GM11168 (cell line): ENCODE measurements at regions not wholly inside any gene's neighbourhood (a gene's known extent, or its start where the extent isn't known, plus 50 kb on each side); places are given as distances from the start of the nearest gene placed in this dataset.
"Not testable (repeated sequence)": the region's sequence is repeated elsewhere in the genome, so short reads cannot be mapped to it uniquely, and the experiment has no call there.

Source experiments
- in situ Hi-C: fragments of 300-500 bp; cut with MboI; formaldehyde crosslinking; loops from one replicate; pipeline ENCODE4 v1.12.0; 2022; ENCODE audit warnings: low sequenced_read_pairs; ENCODE audit not compliant: unreplicated experiment

DNA sequence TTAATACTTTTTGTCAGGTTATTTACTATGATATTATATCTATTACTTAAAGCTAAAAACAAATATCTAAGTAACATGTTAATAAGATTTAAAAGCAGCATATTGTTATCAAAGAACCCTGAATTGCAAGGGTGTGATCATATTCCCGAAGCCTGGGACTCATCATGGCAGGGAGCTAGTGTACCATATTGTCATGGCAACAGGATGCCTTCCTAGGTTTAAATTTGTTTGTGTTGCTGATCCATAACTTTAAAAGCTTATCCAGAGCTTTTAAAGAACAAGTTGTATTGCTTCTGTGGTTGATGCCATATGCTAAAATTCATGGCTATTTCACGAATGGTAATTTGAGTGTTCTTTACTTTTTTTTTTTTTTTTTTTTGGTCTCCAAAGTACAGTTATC is 500.5 kb downstream of the NAV3 start:
- in situ Hi-C loops, result no loop called here

DNA sequence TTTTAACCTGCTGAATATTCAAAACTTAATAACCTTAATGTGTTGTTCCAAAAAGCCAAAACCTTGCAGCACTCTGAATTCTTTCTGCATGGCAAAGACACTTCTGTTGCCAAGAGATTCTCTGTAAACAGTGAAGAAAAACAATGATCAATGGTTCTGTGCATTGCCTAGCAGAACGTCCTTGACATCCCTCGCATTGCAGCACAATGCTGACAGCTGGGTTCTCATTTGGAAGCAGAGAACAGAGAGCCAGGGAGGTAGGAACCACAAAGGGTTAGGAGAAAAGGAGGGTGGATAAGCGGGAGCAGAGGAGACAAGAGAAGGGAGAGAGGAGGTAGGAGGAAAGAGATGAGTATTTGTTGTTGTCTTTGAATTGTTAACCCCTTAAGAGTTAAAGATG is 501.1 kb downstream of the NAV3 start:
- in situ Hi-C loops, result no loop called here

DNA sequence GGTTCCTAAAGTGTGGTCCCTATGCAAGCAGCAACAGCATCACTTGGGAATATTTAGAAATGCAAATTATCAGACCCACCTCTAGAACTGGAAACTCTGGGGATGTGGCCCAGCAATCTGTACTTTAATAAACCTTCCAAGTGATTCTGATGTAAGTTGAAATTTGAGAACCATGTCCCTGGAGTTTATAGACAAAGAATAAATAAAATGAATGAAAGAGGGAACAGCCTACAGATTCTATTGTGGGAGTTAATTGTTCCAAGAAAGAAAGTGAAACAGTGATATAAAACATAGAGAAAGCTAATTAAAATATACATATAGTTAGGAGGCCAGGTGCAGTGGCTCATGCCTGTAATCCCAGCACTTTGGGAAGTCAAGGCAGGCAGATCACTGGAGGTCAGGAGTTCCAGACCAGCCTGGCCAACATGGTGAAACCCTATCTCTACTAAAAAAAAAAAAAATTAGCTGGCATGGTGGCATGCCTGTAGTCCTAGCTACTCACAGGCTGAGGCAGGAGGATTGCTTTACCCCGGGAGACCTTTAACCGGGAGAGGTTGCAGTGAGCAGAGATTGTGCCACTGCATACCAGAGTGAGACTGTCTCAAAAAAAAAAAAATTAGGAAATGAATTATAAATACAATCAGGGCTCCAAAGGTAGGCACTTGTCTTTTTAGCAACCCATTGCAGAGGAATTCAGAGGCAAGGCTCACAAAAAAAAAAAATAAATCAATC is 507.5 kb downstream of the NAV3 start:
- in situ Hi-C loops, result no loop called here

DNA sequence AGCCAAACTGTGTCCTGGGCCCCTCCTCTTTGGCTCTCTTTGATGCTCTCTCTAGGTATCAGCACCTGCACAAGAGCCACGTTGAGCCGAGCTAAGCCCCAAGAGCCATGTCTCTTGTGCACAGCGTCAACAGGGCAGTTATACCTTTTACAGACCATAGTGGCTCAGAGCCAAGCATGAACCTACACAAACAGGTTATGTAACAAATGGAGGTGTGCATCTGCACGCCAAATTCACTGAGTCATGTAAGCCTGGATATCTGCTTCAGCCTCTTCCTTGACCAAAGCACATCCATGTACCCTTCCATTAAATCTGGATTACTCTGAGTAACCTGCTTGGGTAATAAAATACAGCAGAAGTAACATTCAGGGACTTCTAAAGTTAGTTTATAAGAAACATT is 509.7 kb downstream of the NAV3 start:
- in situ Hi-C loops, result no loop called here

DNA sequence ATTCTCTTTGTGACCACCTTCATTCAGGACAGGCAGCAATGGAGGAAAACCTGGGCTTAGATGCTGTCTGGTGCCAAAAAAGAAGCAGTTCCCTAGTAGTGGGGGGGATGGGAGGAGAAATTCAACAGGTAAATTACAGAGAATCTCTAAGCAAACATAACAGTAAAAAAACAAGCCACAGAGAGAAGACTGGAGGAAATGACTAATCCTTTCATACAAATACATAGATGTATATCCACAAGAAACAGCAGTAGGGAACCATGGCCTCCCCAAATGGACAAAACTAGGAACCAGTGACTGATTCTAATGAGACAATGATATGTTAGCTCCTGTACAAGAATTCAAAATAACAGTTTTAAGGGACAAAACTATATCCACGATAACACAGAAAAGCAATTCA is 513.0 kb downstream of the NAV3 start:
- in situ Hi-C loops, result no loop called here

DNA sequence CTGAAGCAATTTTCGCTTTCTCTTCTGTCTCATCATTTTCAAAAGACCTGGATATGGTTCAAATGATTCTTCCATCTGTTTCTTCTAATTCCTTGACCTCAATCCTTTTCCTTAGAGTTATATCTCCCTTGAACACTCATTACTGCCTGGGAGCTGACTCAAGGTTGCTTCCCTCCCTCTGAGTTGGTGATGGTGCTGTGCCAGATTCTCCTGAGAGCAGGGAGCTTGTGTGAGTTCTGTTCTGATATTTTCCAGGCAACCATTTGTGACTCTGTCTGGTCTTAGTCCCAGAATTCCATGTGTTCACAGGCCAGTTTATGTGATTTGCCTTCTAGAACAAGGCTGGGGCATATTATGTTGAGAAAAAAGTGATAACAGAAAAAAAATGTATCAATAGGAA is 505.1 kb upstream of the SYT1 start:
- in situ Hi-C loops, result no loop called here

DNA sequence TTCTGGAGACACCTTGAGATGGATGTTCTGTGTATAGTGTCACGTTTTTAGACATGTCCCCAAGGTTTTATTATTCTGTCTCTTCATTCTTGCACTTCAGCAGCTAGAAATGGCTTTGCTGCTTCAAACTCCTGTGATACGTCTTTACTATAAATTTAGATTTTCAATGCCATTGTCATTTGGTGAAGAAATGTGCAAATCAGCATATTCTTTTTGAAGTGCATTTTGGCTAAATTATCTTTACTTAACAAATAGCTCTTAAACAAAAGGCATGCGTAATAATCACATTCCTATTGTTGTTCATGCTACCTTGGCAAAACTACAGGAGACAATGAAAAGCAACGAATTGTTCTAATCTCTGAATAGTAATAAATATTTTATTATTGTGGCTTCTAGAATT is 502.9 kb upstream of the SYT1 start:
- in situ Hi-C loops, result no loop called here

DNA sequence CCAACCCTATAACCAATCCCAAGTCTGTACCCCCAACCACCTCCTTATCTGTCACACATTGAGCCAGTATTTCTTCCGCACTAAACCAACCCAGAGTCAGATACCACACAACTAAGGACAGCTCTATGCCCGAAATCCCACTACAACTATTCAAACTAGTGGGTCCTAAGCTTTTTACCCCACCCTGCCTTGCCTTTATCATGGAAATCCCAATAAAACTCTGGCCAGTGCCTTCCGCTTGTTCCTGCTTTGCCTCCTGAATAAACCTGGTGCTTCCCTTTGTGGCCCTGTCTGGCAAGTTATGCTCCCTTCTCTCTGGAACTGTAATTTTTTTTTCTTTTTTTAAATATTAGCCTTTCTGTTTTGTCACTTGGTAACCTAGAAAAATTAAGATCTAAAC is 493.3 kb upstream of the SYT1 start:
- in situ Hi-C loops, result no loop called here

DNA sequence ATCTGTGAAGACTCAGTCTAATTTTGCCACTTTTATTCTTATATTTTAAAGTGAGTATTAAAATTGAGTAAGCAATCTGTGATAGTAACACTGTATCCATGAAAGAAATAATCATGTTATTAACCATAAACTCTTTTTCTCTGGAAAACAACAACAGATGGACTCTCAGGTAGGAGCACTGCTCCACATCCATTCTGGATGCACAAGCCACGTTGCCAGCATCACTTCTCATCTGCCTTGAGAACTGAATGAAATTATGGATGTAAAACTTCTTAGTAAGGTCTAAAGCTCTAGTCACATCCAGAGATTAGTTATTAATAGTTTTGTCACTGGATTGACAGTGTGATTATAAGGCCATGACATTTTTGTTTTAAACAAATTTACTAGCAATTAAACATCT is 489.1 kb upstream of the SYT1 start:
- in situ Hi-C loops, result no loop called here

DNA sequence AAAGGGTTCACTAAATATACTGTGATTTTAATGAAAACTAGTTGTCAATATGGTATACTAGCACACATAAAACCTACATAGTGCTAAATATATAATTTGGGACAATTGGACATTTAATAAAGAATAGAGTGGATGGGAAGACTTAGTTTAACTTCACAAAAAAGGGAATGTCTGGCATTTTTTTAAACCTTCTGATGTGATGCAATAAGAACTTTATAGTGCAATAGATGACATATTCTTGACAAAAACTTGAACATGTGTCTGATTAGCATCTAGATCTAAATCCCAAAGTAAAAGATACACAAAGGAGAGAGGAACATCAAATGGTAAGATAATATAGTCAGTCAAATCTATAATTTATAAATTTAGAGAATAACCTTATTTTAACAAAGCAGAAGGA is 488.3 kb upstream of the SYT1 start:
- in situ Hi-C loops, result no loop called here

DNA sequence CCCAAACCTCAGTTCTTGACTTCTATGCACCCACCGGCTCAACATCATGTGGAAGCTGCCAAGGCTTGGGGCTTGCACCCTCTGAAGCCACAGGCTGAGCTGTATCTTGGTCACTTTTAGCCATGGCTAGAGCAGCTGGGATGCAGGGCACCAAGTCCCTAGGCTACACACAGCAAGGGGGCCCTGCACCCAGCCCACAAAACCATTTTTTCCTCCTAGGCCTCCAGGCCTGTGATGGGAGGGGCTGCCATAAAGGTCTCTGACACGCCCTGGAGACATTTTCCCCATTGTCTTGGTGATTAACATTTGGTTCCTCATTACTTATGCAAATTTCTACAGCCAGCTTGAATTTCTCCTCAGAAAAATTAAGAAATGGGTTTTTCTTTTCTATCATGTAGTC is 485.5 kb upstream of the SYT1 start:
- in situ Hi-C loops, result not testable (repeated sequence)

DNA sequence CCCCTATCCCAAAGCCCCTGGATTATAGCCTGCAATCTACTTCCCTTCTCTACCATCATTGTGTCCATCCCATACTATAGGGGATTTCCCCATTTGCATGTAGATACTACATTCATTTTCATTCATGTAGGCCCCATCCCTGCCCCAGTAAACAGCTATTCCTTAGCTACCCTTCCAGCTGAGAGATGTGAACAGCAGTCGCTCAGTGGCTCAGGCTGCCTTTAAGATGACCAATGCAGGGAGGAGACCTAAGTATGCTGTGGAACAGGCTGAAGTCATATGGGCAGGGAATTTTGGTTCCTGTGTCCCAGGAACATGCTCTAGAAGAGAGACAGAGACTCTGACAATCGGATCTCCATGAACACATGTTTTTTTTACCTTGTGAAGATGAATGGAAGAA is 481.2 kb upstream of the SYT1 start:
- in situ Hi-C loops, result no loop called here

DNA sequence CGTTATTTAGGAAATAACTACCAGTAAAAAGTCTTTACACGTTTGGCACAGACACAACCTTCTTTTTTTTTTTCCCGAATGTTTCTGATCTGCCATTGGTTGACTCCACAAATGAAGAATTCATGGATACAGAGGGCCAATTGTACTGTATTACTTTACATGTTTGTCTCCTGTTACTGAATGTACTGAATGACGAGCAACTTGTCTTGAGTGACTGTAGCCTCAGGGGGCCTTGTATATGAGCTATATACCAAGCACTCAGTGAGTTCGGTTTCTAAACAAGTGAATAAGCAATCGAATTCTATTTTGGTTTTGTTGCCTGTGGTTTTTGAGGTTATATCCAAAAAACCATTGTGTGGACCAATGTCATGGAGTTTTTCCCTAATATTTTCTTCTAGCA is 480.0 kb upstream of the SYT1 start:
- in situ Hi-C loops, result no loop called here

DNA sequence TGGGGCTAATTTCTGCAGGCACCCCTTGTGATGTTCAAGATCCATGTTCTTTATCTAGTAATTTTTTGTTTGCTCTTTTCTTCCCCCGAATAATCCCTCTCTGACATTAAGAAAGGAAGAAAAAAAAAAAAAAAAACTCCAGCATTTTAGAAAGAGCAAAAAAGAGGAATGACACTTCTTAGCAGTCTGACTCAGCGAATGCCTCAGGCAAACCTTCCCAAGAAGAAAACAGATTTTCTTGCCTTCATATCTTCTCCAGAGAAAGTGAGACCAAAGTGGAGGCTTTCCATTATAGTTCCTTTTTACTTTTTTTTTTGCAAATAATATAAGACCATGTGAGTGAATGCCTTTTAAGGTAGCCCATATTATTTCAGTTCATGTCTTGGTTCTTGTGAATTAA is 479.0 kb upstream of the SYT1 start:
- in situ Hi-C loops, result no loop called here

DNA sequence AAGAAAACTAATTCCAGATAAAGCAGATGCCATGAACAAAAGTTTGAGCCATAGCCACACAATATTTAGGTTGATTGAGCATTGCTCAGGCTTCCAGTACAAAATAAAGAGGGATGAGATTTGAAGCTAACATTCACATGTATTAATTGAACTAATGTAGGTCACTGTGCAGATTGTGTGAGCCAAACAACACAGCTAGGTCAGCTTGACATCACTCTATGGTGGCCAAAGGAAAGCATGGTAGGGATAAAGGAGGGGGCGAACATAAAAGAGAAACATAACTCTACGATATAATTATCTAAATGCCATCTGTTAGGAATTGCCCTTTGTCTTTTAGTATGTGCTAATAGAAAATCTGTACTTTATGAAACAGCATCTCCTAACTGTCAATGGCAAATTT is 477.7 kb upstream of the SYT1 start:
- in situ Hi-C loops, result no loop called here

DNA sequence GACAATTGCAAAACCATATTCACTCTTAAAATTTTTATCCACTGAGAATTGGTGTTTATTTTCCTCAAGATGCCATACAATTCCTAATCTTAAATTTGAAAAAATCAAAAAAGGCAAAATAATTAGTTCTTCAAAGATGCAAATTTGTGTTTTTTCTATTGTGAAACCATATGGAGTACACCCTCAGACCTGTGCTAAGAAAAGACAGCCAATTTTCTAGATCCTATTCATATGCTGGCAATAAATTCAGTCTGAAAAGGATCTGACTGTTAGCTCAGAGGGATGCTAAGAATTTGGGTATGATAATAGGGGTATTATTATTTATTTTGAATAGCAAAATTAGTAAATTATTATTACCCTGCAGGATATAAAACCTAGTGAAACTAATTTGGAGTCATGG is 476.9 kb upstream of the SYT1 start:
- in situ Hi-C loops, result no loop called here

DNA sequence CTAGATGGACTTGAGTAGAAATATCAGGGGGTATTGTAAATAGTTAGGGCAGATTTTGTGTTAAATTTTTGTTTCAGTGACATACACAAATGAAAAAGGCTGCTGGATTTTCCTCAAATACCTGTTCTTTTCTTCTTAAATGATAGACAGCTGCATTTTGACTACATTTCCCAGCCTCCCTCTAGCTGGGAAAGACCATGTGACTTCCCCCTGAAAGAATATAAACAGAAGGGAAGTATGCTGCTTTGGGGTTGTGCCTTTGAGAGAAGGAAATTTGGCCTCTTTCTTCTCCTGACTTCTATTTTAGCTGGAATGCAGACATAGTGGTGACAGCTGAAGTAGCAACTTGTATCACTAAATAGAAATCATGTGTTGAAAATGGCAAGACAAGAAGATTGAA is 476.1 kb upstream of the SYT1 start:
- in situ Hi-C loops, result no loop called here

DNA sequence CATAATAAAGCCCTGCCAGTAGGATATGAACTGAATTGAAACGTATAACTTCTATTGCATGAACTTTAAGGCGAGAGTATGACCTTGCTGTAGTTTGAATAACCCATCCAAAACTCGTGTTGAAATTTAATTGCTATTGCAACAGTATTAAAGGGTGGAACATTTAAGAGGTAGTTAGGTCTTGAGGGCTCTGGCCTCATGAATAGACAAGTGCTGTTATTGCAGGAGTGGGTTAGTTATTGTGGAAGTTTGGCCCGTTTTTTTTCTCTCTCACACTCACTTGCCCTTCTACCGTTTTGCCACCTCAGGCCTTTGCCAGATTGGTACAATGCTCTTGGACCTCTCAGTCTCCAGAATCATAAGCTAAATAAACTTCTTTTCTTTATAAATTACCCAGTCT is 473.7 kb upstream of the SYT1 start:
- in situ Hi-C loops, result no loop called here

DNA sequence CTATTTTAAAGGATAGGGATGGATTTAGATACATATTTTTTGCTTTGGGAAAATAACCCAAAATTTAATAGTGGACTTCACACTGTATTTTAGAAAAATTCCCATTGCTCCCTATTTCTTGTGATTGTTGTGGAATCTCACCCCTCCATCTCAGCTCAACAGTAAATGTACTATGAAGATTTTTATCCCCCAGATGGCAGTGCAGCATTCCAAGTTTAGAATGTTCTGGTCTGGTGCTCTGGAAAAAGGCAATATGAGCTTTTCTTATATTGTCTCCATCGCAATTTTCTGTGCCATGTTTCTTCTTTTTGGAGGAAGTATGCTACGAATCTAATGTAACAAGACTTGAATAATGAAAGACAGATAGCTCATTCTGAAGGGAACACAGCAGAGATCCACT is 471.7 kb upstream of the SYT1 start:
- in situ Hi-C loops, result no loop called here

DNA sequence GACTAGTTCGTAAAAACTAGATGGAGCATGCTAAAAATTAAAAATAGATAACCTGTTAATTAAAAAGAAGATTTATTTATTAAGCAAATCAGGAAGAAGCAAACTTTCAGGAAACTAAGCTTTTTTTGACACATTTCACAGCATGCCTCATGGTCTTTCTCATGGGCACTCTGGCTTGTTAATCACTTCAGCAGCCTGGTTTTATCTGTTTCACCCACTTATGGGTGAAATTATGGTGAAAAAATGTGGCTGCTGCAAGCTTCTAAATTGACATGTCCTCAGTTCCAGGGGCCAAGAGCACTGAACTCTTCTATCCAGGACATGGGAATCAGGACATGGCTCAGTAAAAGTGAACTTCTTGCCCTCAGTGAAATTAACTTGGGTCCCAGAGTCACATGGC is 468.6 kb upstream of the SYT1 start:
- in situ Hi-C loops, result no loop called here

DNA sequence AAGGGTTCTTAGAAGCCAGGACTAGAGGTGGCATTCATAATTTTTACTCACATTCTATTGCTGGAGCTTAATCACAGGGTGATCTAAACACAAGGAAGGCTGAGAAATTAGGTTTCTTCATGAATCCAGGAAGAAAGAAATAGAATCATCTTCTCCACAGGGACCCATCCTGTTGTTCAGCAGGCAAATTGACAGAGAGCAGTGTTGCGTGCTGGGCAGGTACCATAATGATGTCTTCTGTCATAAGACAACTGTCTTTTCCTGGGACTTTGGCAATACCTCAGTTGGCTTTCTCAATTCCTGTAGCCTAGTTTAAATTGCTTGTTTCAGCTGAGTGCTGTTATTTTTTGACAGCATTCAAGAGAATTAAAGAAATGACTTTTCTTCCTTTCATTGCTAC is 468.0 kb upstream of the SYT1 start:
- in situ Hi-C loops, result no loop called here

DNA sequence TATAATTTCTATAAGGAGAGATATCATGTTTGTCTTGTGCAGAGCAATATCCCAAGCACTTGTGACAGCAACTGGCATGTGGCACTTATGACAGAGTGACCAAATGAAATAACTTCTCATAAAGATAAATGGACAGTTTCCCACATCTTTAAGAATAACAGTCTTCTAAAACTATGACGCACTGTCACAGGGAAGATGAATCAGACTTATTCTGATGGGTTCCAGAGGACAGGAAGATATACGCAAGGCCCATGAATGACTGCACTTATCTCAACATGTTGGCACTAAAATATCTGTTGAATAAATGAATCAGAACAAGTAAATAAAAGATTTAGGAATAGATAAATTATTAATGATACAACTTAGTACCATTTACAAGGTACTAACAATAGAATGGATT is 465.8 kb upstream of the SYT1 start:
- in situ Hi-C loops, result no loop called here
